T-cell (primary cell): ENCODE measurements at regions not wholly inside any gene's neighbourhood (a gene's known extent, or its start where the extent isn't known, plus 50 kb on each side); places are given as distances from the start of the nearest gene placed in this dataset.

Experiments
- ATAC-seq, 4 experiments: fragments of 200-7000 bp in 3 of 4; fragments of 150-1000 bp in 1 of 4; cut with Tn5 transposase; replicated peaks in 1 of 4; 1 replicate in 3 of 4; 2 replicates in 1 of 4; pipeline ENCODE4 v1.10.0; 2021; ENCODE audit warnings: moderate library complexity in 3 of 4, mild to moderate bottlenecking in 2 of 4, moderate number of reproducible peaks in 1 of 4
- CTCF ChIA-PET, 2 donors: fragments of 300-600 bp; sonication (Branson Sonifier 250); formaldehyde crosslinking; loops; one replicate each; lab custom pipeline; 2022; ENCODE audit warnings: antibody characterized with exemption in 2 of 2; lab: Charles Lee
- POLR2A ChIA-PET, 2 donors: fragments of 300-600 bp; sonication (Branson Sonifier 250); formaldehyde crosslinking; loops; one replicate each; lab custom pipeline; 2022; ENCODE audit warnings: antibody characterized with exemption in 2 of 2; lab: Charles Lee
- DNase-seq, 35 experiments: peaks; one replicate each; pipeline versions ENCODE4 v3.0.0 to v3.0.0-alpha.2; 2013 to 2023
- H3K27ac ChIP-seq: one replicate; pipeline ENCODE4 v1.5.1; 2013; ENCODE audit warnings: low read length
- H3K27me3 ChIP-seq, 2 experiments: replicated peaks in 1 of 2; 1 replicate in 1 of 2; 2 replicates in 1 of 2; pipeline versions ENCODE4 v1.6.1 to v1.7.0; 2013; ENCODE audit warnings: low read length in 1 of 2, mixed read lengths in 1 of 2; ENCODE audit not compliant: control insufficient read depth in 2 of 2, insufficient read depth in 2 of 2; ENCODE audit errors: extremely low read depth in 1 of 2
- H3K36me3 ChIP-seq, 2 donors: 1 replicate in 1 of 2; 2 replicates in 1 of 2; pipeline versions ENCODE4 v1.6.1 to v1.7.0; 2013; ENCODE audit warnings: low read length in 1 of 2; ENCODE audit not compliant: control insufficient read depth in 2 of 2, insufficient read depth in 1 of 2; ENCODE audit errors: extremely low read depth in 1 of 2
- H3K4me1 ChIP-seq, 2 experiments: 1 replicate in 1 of 2; 2 replicates in 1 of 2; pipeline versions ENCODE4 v1.6.1 to v1.7.0; 2013; ENCODE audit warnings: low read length in 2 of 2, mixed read lengths in 1 of 2; ENCODE audit not compliant: insufficient read depth in 2 of 2, control insufficient read depth in 1 of 2; ENCODE audit errors: extremely low read depth in 1 of 2
- H3K4me3 ChIP-seq, 2 donors: 1 replicate in 1 of 2; 2 replicates in 1 of 2; pipeline versions ENCODE4 v1.5.1 to v1.7.0; 2013; ENCODE audit warnings: mild to moderate bottlenecking in 2 of 2, low read length in 1 of 2, moderate library complexity in 1 of 2; ENCODE audit not compliant: control insufficient read depth in 1 of 2; ENCODE audit errors: extremely low read depth in 1 of 2
- H3K9me3 ChIP-seq: 2 replicates; pipeline ENCODE4 v1.7.0; 2013
- H3K27ac Mint-ChIP-seq, 2 donors: one replicate each; pipeline ENCODE4 v1.8.0; 2020 to 2021; ENCODE audit warnings: mild to moderate bottlenecking in 2 of 2, mixed read lengths in 2 of 2
- H3K27me3 Mint-ChIP-seq, 2 donors: one replicate each; pipeline ENCODE4 v1.8.0; 2021 to 2022; ENCODE audit warnings: mixed read lengths in 2 of 2
- H3K36me3 Mint-ChIP-seq: one replicate; pipeline ENCODE4 v1.8.0; 2021; ENCODE audit warnings: mixed read lengths
- H3K4me1 Mint-ChIP-seq, 3 donors: one replicate each; pipeline ENCODE4 v1.8.0; 2020 to 2022; ENCODE audit warnings: mixed read lengths in 3 of 3, mild to moderate bottlenecking in 1 of 3
- H3K4me3 Mint-ChIP-seq, 3 donors: one replicate each; pipeline ENCODE4 v1.8.0; 2020 to 2022; ENCODE audit warnings: mild to moderate bottlenecking in 3 of 3, mixed read lengths in 3 of 3, moderate library complexity in 3 of 3
- H3K9me3 Mint-ChIP-seq, 3 donors: one replicate each; pipeline ENCODE4 v1.8.0; 2020 to 2022; ENCODE audit warnings: mixed read lengths in 3 of 3
- WGBS: methylation state at CpG from one replicate; pipeline ENCODE4 v1.1.5; 2013; ENCODE audit warnings: missing lambda C conversion rate; ENCODE audit not compliant: insufficient coverage; 5-methylcytosine and 5-hydroxymethylcytosine counted together

GRCh38 chr16:59224401-59224800, 490.3 kb upstream of the GOT2 start:
- H3K4me3 ChIP-seq: no peak overlapping the region
- H3K4me1 ChIP-seq: no peaks in the 10 kb centered on the region
- no peaks in the 10 kb centered on the region for H3K36me3 Mint-ChIP-seq
- peaks cover 0 to 5% (median 4%) of the 10 kb centered on the region in 3 donors for H3K9me3 Mint-ChIP-seq
- ChIA-PET POLR2A (no interaction called here), CTCF (no interaction called here)
- no peak overlapping the region for H3K27ac ChIP-seq
- H3K27me3 Mint-ChIP-seq: no peaks in the 10 kb centered on the region
- H3K27ac Mint-ChIP-seq: no peak overlapping the region
- no peak overlapping the region for H3K4me3 Mint-ChIP-seq
- no CpG with 5 or more reads among the region's 2 CpGs for WGBS
- H3K27me3 ChIP-seq: no peaks in the 10 kb centered on the region
- no peaks in the 10 kb centered on the region for H3K9me3 ChIP-seq
- H3K4me1 Mint-ChIP-seq: peaks cover 0 to 2% (median 0%) of the 10 kb centered on the region in 3 donors
- ATAC-seq: no peak
- no peaks in the 10 kb centered on the region for H3K36me3 ChIP-seq
- no peak for DNase-seq

- ATAC-seq (no peak), DNase-seq (no peak)
- Mint-ChIP-seq H3K27me3 (no peaks in the 10 kb centered on the region), H3K4me1 (no peaks in the 10 kb centered on the region), H3K9me3 (peaks cover 4 to 14% (median 11%) of the 10 kb centered on the region in 3 donors), H3K27ac (no peak overlapping the region), H3K4me3 (no peak overlapping the region), H3K36me3 (no peaks in the 10 kb centered on the region)
- WGBS: 36% methylated on average over 1 of the region's 1 CpG
- Histone ChIP-seq H3K4me1 (no peaks in the 10 kb centered on the region), H3K4me3 (no peak overlapping the region), H3K27ac (no peak overlapping the region), H3K9me3 (no peaks in the 10 kb centered on the region), H3K36me3 (no peaks in the 10 kb centered on the region), H3K27me3 (no peaks in the 10 kb centered on the region)
- POLR2A ChIA-PET: interaction anchor here in 1 of 2 donors (0.7 kb wide), 1 partner anchor 161 kb away, joined by 3 read pairs; no protein-coding TSS in a partner anchor
- CTCF ChIA-PET: no interaction called here
Measured at GRCh38 chr16:59220011-59220410, 485.9 kb upstream of the GOT2 start.

GRCh38 chr16:59216291-59216690, 482.2 kb upstream of the GOT2 start:
- Histone ChIP-seq H3K9me3 (no peaks in the 10 kb centered on the region), H3K36me3 (no peaks in the 10 kb centered on the region), H3K4me3 (no peak overlapping the region), H3K27me3 (no peaks in the 10 kb centered on the region), H3K4me1 (no peaks in the 10 kb centered on the region), H3K27ac (no peak overlapping the region)
- Mint-ChIP-seq H3K27me3 (no peaks in the 10 kb centered on the region), H3K4me3 (no peak overlapping the region), H3K36me3 (no peaks in the 10 kb centered on the region), H3K27ac (no peak overlapping the region), H3K9me3 (peaks cover 4 to 18% (median 14%) of the 10 kb centered on the region in 3 donors), H3K4me1 (peaks cover 0 to 6% (median 0%) of the 10 kb centered on the region in 3 donors)
- WGBS: 59% methylated on average over 2 of the region's 3 CpGs
- no peak for DNase-seq
- no peak for ATAC-seq
- ChIA-PET POLR2A (no interaction called here), CTCF (no interaction called here)

- no peak for ATAC-seq
- ChIA-PET POLR2A (no interaction called here), CTCF (no interaction called here)
- Histone ChIP-seq H3K4me3 (no peak overlapping the region), H3K4me1 (no peaks in the 10 kb centered on the region), H3K27ac (no peak overlapping the region), H3K36me3 (no peaks in the 10 kb centered on the region), H3K9me3 (no peaks in the 10 kb centered on the region), H3K27me3 (no peaks in the 10 kb centered on the region)
- no peaks in the 10 kb centered on the region for H3K27me3 Mint-ChIP-seq
- H3K27ac Mint-ChIP-seq: no peak overlapping the region
- H3K36me3 Mint-ChIP-seq: no peaks in the 10 kb centered on the region
- no CpG with 5 or more reads among the region's 2 CpGs for WGBS
- peaks cover 4 to 18% (median 12%) of the 10 kb centered on the region in 3 donors for H3K9me3 Mint-ChIP-seq
- H3K4me1 Mint-ChIP-seq: peaks cover 0 to 6% (median 0%) of the 10 kb centered on the region in 3 donors
- H3K4me3 Mint-ChIP-seq: no peak overlapping the region
- DNase-seq: no peak
Measured at GRCh38 chr16:59214455-59214854, 480.3 kb upstream of the GOT2 start.

- Mint-ChIP-seq H3K27ac (no peak overlapping the region), H3K27me3 (no peaks in the 10 kb centered on the region), H3K4me1 (peaks cover 0 to 6% (median 0%) of the 10 kb centered on the region in 3 donors), H3K9me3 (peaks cover 4 to 18% (median 12%) of the 10 kb centered on the region in 3 donors), H3K4me3 (no peak overlapping the region), H3K36me3 (no peaks in the 10 kb centered on the region)
- no peaks in the 10 kb centered on the region for H3K36me3 ChIP-seq
- H3K27ac ChIP-seq: no peak overlapping the region
- no peaks in the 10 kb centered on the region for H3K27me3 ChIP-seq
- ChIA-PET POLR2A (no interaction called here), CTCF (no interaction called here)
- H3K4me1 ChIP-seq: no peaks in the 10 kb centered on the region
- ATAC-seq: no peak
- H3K4me3 ChIP-seq: no peak overlapping the region
- no peaks in the 10 kb centered on the region for H3K9me3 ChIP-seq
- WGBS: no CpG with 5 or more reads among the region's 1 CpG
- no peak for DNase-seq
Measured at GRCh38 chr16:59213952-59214351, 479.8 kb upstream of the GOT2 start.

- no peaks in the 10 kb centered on the region for H3K27me3 ChIP-seq
- Mint-ChIP-seq H3K9me3 (peaks cover 5 to 15% (median 7%) of the 10 kb centered on the region in 3 donors), H3K27ac (no peak overlapping the region), H3K27me3 (no peaks in the 10 kb centered on the region), H3K4me3 (no peak overlapping the region), H3K4me1 (peaks cover 0 to 6% (median 0%) of the 10 kb centered on the region in 3 donors), H3K36me3 (no peaks in the 10 kb centered on the region)
- no peaks in the 10 kb centered on the region for H3K9me3 ChIP-seq
- H3K4me3 ChIP-seq: no peak overlapping the region
- POLR2A ChIA-PET: no interaction called here
- no CpG with 5 or more reads among the region's 1 CpG for WGBS
- no peaks in the 10 kb centered on the region for H3K36me3 ChIP-seq
- no peak overlapping the region for H3K27ac ChIP-seq
- ATAC-seq: no peak
- CTCF ChIA-PET: no interaction called here
- H3K4me1 ChIP-seq: no peaks in the 10 kb centered on the region
- no peak for DNase-seq
Measured at GRCh38 chr16:59212492-59213024, 478.4 kb upstream of the GOT2 start.
